Left kidney (tissue), 1 donor: ENCODE measurements at regions not wholly inside any gene's neighbourhood (a gene's known extent, or its start where the extent isn't known, plus 50 kb on each side); places are given as distances from the start of the nearest gene placed in this dataset.
A peak's percentile ranks its signal among the peaks of the same experiment; 100 is the strongest.

Experiments used
- DNase-seq: peaks from one replicate; pipeline ENCODE4 v3.0.0-alpha.2; 2013

DNA sequence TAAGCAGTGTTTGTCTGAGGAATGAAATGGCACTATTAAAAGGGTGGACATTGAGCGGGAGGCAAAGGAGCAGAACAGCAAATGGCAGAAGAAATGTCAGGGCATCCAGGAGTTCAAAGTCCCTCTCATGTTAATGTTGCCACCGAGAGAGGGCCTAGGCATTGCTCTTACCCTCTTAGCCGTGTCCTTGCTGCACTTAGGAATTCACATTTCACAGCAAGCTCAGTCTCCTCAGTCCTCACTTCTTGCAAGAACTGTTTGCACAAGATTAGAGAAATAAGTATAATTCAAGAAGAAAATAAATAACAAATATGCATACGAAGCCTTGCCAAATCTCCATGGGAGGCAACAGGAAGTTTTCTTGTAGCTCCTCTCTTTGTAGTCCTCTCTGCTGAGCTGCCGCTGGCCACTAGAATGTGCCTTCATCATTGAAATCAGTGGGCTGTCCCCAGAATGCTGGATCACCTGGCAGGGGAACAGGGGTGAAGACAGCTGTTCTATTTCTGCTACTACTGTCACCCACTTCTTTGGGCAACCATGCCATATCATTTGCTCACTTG is 205.8 kb downstream of the ZNF326 start:
- no peak for DNase-seq

DNA sequence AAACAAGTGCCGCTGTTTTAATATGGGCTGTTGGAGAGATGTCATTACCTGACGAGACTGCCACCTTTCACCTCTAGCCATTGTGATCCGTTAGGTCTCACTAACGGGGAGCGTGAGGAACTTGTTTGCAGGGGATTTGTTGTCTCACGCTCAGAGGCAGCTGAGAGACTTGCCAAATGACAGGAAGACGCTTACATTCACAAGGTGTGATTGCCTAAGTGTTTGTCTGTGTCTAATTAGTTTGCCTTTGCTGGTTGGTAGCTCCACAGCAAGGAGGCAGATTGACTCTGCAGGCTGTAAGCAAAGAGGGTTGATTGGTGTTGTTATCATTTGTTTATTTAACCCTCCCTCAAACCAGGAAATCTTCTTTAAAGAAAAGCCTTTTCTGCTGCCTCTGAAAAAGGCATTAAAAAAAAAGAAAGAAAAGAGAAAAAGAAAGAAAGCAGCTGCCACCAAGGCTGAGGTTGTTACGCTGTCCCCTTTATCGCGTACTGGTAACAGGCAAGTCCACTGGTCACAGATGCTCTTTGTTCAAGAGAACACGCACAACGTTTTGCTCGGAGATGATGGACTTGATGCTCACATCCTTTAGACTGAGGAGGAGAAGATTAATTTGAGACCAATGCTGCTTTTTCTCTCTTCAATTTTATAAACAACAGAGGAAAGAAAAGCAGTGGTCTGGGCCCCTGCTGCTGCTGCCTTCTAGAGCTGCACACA is 203.9 kb downstream of the ZNF326 start:
- DNase-seq = no peak

DNA sequence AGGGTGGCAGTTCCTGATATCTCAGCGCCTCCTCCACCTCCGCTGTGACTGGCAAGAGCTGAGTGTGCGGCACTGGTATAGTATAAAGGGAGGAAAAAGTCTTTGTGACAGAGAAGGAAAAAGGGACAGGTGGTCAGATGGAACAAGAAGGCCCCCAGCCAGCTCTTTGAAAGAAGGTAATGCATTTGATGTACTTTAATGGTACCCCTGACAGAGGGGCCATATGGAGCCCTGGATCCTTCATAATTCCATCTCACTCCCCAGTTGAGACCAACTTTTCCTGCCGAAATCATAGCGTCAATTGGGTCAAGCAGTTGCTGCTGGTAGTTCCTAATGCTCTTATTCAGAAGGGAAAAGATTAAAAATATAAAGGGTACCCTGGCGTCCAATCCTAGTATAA is 198.2 kb downstream of the ZNF326 start:
- no peak for DNase-seq

DNA sequence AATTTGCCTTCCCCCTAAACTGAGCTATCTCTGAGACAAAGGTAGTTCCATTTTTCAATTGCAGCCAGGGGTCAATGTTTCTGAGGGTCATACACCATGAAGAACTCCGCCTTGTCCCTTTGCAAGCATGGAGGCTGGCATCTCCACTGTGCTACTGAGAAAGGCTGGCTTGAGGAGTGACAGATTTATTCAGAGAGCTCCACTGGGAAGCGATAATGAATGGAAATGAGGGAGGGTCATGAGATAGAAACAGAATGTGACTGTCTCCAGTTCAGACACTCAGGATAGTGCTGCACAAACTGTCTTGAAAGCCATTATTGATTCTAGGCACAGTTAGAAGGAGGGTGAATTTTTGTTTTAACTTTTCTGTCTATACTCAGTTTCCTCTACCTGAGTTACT is 197.5 kb downstream of the ZNF326 start:
- no peak for DNase-seq

DNA sequence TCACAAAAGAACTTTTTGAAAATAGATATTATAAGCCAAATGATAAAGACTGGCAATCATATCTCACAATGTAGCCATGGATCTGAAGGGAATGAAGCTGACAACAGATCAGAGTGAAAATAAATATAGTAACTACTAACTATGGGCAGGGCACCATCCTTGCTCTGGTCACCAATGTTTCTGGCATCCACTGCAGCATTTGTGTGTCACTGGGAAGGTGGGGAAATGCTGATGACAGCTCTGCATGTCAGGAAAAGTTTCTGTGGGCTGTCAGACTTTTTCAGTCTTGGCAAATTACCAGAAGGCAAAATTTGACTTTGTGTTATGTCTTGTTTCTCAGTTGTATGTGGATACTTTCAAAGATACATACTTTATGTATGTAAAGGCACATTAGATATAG is 195.6 kb downstream of the ZNF326 start:
- no peak for DNase-seq

DNA sequence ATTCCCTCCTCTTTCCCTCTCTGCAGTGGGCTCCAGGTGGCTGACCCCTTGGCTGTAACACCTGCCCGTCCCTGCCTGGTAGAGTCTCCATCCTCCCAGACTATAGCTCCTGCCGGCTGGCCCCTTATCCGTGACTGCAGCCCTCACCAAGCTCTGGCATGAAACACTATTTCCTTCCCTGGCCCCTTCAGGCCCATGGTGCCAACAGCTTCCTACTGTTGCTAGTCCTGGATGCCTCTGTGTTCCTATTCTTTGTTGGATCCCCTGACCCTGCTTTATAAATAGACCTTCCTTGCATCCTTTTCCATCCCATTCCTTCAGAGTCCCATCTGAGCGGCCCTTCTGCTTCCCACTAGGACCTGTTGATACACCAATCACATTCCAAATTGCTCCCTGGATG is 195.0 kb downstream of the ZNF326 start:
- DNase-seq = no peak

DNA sequence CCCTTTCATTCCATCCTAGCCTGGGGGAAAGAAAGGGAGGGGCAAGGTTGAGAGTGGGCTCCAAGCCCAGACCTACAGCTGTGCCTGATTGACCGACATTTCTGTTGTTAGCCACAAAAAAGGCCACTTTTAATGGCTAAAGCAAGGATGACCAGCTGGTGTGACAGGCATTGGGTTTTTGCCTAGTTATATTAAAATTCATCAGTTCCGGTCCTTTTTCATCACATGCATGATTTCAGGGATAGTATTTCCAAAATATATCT is 192.3 kb downstream of the ZNF326 start:
- no peak for DNase-seq

DNA sequence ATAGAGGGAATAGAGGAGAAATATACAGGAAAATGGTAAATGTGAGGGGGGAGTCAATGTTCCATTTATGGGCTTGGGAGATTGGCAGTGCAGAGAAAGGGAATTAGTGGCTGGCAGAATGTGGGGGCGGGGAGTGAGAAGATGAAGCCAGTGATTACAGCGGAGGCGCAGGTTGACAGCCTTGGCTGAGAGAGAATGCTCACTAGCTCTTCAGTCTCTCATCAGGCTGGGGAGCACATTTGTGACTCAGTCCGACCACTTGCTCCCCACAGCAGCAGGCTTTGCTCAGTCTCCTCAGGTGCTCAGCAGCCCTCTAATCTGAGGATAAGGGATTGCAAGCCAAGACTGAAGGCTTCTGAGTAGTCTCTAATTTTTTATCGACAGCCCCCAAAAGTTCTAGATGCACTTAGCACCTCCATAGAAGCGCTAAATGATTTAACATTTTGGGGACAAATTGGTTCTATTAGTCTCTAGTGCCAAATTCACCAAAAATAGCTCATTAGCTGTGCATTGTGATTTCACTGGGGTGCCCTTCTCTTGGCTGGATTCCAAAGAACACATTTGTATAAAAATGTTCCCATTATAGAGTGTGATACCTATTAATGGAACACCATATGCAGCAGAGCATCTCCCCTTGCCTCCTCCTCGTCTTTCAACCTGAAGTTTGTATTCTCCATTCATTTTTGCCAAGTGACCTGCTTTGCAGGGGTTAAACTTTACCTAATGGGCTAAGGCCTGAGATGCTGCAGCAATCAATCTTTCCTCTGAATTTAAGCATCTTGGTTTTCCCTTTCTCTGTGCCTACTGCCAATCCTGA is 191.8 kb downstream of the ZNF326 start:
- no peak for DNase-seq

DNA sequence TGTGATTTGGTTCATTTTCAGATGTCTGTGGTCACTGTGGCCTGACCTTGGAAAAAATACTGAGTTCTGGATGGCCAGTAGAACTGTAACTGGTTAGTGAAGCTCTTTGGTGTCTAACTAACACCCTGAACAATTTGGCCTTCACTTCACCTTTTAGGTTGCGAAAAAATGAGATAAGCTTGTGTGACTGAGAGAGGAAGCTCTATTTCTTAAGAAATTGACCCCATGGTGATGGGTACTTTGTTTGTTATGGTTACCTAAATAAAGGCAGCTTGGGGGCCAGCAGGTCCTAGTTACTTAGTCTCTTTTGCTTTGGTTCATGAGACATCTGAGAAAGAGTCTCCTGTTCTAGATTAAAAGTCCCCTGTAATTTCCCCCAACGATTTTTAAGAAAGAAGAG is 181.6 kb downstream of the ZNF326 start:
- DNase-seq = no peak

DNA sequence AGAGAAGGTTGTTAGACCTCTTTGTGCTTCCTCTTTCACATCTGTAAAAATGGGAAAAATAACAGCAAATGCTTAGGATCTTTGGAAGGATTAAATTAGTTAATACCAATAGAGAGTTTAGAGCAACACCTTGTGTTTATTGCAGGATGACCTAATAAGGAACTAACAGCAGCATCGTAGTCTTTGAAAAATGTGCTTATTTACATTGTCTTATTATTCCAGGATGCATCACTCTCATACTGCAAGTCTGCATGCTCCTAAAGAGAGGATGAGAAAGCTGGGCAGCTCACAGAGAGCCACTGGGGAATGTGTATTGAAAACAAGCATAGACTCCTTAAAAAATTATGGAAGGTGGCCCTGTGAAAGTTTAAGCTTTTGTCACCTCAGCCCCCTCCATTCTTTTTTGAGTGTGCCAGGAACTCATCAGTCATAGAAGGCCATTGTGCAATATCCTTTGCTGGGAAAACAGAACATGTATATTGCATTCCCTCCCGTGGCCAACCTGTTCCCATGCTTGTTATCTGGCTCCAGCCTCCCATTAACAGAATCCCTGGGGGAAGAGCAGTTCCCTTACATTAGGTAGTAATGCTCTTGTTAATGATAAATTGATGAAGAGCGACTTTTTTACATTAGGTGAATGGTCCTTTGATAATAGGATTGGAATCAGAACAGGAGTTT is 180.7 kb downstream of the ZNF326 start:
- no peak for DNase-seq

DNA sequence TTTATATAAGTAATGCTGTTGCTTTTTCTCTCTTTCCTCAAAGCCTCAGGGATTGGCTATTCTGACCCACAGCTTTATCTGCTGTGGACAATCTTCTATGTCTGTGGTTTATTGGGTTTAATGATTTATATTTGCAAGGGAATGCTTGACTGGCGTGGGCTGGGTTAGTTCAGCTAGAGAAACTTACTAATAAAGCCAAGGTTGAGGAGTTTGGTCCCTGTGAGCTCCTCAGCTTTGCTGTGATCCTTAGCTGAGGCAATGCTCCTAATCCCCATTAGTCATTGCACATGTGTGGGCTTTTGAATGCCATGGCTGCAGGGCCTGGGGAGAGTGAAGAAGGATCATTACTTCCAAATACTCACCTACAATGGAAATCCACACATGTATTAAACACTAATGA is 179.3 kb downstream of the ZNF326 start:
- peak; percentile 6 for DNase-seq

DNA sequence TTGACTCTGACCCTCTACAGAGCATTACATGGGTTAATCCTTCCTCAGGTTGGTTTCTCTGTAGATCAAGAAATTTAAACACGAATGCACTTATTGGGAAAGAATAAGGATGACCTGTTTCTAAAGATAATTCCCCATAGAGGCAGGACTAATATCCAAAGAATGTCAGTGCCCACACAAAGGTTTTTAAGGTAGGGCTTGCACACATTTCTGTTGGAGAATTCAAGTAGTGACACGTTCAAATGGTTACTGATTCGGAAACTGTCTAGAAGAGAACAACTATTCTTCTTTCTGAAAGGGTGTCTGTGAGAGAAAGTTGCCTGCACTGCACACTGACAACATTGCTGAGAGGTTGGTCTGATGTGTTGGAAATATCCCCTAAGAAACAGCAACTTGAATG is 167.3 kb downstream of the ZNF326 start:
- no peak for DNase-seq

DNA sequence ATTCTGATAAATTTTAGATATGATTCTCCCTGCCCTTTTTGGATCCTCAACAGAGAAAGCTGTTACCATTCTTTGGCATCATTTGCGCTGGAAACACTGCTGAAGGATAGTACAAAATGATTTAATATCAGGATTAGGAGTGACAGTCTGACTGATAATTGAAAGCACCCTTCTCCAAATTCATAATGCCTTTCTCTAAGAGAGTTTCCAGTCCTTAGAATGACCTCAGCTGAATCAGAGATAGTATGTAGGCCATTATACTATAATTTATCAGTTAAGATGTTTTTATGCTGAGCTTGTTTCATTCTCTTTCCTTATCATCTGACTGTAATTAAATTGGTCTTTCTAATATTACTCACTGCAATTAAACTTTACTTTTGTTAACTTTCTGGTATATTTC is 166.7 kb downstream of the ZNF326 start:
- no peak for DNase-seq

DNA sequence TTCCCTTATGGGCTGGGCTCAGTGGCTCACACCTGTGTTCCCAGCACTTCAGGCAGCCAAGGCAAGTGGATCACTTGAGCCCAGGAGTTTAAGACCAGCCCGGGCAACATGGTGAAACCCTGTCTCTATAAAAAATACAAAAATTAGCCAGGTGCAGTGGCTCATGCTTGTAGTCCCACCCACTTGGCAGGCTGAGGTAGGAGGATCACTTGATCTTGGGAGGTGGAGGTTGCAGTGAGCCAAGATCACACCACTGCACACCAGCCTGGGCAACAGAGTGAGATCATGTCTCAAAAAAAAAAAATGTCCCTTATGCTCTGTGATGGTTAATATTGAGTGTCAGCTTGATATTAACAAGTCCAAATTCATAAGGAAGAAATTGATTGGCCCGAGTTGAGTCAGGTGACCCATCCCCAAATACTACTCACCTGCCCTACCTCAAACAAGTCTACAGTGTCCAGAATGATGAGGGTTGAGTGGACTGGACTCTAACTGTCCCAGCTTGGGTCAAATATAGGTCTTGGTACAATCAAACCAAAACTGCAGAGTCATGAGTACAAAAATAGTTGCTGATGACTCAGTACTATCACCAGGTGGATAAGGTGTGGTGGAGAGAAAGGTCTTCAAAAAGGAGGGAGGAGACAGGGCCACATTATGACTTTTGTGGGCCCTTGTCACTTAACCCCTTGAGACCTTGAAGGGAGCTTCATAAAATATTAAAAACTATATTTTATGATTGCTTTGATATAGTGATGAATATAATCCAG is 161.0 kb downstream of the ZNF326 start:
- no peak for DNase-seq

DNA sequence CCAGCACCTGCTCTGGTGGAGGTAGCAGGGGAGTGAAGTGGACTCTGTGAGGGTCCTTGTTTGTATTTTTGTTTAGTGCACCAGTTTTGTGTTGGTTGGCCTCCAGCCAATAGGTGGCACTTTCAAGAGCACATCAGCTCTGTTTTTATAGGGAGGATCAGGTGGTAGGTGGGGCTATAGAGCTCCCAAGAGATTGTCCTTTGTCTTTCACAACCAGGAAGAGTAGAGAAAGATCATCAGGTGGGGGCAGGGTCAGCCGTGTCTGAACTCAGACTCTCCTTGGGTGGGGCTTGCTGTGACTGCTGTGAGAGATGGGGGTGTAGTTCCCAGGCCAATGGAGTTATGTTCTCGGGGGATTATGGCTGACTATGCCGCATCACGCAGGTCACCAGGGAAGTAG is 159.8 kb downstream of the ZNF326 start:
- no peak for DNase-seq

DNA sequence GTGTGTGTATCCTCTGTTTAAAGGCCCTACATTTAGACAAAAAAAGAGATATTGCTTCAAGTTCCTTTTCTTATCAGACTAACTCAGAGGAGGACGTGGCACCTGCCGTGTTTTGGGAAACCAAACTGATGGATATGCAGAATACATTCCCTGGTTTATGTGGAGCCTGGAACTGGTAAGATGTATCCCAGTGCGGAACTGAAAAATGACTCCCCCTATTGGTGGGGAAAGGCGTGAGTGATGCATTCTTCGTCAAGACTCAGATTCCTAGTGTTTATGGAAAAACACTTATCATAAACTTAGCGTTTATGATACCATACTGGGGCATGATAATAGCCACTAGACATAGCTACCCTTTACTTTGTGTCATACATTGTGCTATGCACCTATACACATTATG is 154.2 kb downstream of the ZNF326 start:
- DNase-seq = no peak

DNA sequence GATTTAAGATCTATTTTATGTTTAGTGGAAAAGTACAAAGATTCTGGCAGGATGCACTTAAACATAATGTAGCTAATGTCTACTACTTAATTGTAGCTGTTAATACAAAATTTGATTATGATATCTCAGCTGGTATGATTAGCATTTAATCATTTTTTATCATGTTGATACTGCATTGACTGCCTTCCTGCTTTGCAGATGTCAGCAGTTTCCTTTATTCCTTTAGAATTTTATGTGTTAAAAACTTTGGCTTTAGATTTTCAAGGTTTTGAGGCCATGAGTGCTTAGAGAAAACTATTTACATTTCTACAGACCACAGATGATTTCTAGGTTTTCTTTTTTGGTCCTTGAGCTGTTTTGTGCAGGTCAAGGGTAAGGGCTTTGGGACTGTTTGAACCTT is 152.2 kb downstream of the ZNF326 start:
- no peak for DNase-seq

DNA sequence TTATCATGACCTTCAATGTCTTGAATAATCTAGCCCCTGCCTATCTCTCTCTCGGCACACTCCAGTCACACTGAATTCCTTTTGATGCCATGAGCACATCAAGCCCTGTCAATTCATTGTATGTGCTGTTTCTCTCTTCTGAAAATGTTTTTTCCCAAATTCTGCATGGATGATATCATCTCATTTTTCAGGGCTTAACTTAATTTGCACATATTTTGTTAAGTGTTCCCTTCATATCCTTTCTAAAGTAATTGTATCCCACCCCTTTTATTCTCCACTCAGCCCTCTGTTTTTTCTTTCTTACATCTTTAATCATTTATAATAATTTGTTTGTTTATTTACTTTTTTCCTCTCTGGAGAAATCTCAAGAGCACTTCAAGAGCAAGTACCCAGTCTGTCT is 149.9 kb downstream of the ZNF326 start:
- no peak for DNase-seq

DNA sequence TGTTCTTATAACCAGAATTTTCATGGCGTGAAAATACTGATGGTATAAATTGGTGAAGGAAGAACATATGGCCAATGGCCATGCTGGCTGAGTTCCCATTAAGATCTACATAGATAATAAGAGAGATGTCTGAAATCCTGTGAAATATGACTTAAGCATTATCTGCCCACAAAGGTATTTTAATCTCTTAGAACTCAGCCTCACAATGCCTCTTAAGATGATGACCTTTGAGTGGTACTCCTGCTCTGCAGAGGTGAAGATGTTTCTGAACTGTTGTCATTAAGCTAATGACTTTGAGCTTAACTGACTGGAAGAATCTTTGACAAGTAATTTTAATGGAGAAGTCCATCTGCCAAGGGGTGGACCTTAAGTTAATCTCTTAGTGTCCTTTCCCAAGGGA is 148.7 kb downstream of the ZNF326 start:
- no peak for DNase-seq

DNA sequence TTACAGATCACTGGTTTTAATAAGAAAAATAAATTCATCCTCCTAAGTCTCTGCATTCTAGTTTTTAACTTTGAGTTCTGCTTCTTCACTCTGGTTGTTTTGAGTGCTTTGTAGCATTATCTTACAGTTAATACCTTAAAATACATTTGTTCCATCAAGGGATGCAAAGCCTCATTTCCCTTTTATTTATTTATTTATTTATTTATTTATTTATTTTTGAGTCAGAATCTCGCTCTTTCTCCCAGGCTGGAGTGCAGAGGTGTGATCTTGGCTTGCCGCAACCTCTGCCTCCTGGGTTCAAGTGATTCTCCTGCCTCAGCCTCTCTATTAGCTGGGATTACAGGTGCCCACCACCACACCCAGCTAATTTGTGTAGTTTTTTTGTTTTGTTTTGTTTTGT is 147.8 kb downstream of the ZNF326 start:
- DNase-seq = no peak

DNA sequence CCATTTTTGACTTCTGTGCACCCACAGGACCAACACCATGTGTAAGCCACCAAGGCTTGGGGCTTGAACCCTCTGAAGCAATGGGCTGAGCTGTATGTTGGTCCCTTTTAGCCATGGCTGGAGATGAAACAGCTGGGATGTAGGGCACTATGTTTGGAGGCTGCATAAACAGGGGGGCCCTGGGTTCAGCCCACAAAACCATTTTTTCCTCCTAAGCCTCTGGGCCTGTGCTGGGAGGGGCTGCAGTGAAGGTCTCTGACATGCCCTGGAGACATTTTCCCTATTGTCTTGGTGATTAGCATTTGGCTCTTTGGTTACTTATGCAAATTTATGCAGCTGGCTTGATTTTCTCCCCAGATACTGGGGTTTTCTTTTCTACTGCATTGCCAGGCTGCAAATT is 144.9 kb downstream of the ZNF326 start:
- DNase-seq = no peak

DNA sequence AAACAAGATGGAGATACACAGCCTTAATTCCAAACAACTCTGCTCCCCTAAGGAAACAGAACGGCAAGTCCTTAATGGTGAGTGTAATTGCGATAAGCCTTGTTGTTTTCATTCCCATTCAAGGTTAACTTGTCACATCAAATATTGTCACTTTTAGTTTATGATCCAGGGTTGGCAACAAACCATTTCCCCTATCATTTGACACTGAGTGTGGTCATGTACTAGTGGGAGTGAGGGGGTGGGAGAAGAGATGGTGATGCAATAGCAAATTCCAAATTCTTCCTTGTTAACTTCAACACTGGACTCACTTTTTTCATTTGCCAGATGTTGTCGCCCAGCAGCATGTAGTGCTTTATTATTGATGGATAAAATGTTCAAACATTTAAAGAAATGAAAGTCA is 140.4 kb downstream of the ZNF326 start:
- no peak for DNase-seq
